ENCODE measurements at regions not wholly inside any gene's neighbourhood (a gene's known extent, or its start where the extent isn't known, plus 50 kb on each side); places are given as distances from the start of the nearest gene placed in this dataset.

DNA sequence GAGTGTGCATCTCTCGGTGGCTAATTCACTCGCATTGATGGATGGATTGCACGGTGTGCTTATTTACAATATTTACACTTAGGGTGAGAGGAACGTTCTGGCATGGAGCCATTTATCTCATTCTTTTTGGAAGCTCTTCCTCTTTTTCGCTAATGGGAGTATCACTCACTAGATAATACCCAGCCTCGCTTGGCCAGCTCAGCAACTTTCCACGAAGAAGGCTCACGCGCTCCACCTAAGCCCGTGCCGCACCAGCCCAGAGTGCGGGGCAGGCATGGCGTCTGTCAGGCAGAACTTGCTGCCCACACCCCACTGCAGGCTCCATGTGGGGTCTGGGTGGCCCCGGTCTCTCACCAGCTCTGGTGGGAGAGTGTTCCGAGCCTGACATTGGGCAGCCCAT is 484.9 kb downstream of the NPHP4 start:
- H3K27me3 Mint-ChIP-seq (ENCODE audit: insufficient read depth, unreplicated experiment), result peaks cover 8% of the 10 kb centered on the region
- CTCF ChIA-PET, result no interaction called here
- no peaks in the 10 kb centered on the region; the same call in 1 of the 2 replicates for H3K27me3 ChIP-seq (replicated peaks; ENCODE audit: control insufficient read depth, insufficient read depth, low read length)

GRCh38 chr1:5506634-5507033 is 485.6 kb downstream of the NPHP4 start:
- intact Hi-C loops (cut with micrococcal nuclease; ENCODE audit: unreplicated experiment), result no loop called here
- H3K36me3 ChIP-seq (ENCODE audit: control insufficient read depth, insufficient read depth, low read length), result no peaks in the 10 kb centered on the region
- ChIA-PET CTCF (no interaction called here), POLR2A (no interaction called here)
- no peaks in the 10 kb centered on the region for H3K9me3 Mint-ChIP-seq (ENCODE audit: unreplicated experiment)
- H3K4me1 Mint-ChIP-seq (ENCODE audit: low read depth, unreplicated experiment), result no peaks in the 10 kb centered on the region
- no peaks in the 10 kb centered on the region; the same call in 1 of the 2 replicates for H3K27me3 ChIP-seq (replicated peaks; ENCODE audit: control insufficient read depth, insufficient read depth, low read length)
- no peak for DNase-seq
- no peak for TF ChIP-seq CTCF (IDR thresholded peaks at IDR 0.05; ENCODE audit: insufficient read depth in 1 of 2, low read depth in 1 of 2, low read length in 1 of 2, severe bottlenecking in 1 of 2, unreplicated experiment in 1 of 2)
- H3K9me3 ChIP-seq, result no peaks in the 10 kb centered on the region
- no peaks in the 10 kb centered on the region for H3K4me1 ChIP-seq
- peaks cover 9% of the 10 kb centered on the region for H3K27me3 Mint-ChIP-seq (ENCODE audit: insufficient read depth, unreplicated experiment)
- H3K4me3 Mint-ChIP-seq (ENCODE audit: unreplicated experiment), result no peak overlapping the region
- no peak overlapping the region for H3K27ac Mint-ChIP-seq (ENCODE audit: unreplicated experiment)
- no peaks in the 10 kb centered on the region for H3K36me3 Mint-ChIP-seq (ENCODE audit: insufficient read depth, unreplicated experiment)
- H3K4me3 ChIP-seq (ENCODE audit: low read depth, low read length), result no peak overlapping the region
- no TSS peak for BruUV-seq (replicated peaks)

More for the DNA sequence above, 484.9 kb downstream of the NPHP4 start:
- Histone ChIP-seq H3K36me3 (ENCODE audit: control insufficient read depth, insufficient read depth, low read length) (no peaks in the 10 kb centered on the region), H3K4me1 (no peaks in the 10 kb centered on the region), H3K9me3 (no peaks in the 10 kb centered on the region), H3K4me3 (ENCODE audit: low read depth, low read length) (no peak overlapping the region)
- Mint-ChIP-seq H3K27ac (ENCODE audit: unreplicated experiment) (no peak overlapping the region), H3K4me1 (ENCODE audit: low read depth, unreplicated experiment) (no peaks in the 10 kb centered on the region), H3K9me3 (ENCODE audit: unreplicated experiment) (no peaks in the 10 kb centered on the region), H3K4me3 (ENCODE audit: unreplicated experiment) (no peak overlapping the region), H3K36me3 (ENCODE audit: insufficient read depth, unreplicated experiment) (no peaks in the 10 kb centered on the region)
- no peak for TF ChIP-seq CTCF (IDR thresholded peaks at IDR 0.05; ENCODE audit: insufficient read depth in 1 of 2, low read depth in 1 of 2, low read length in 1 of 2, severe bottlenecking in 1 of 2, unreplicated experiment in 1 of 2)
- intact Hi-C loops (cut with micrococcal nuclease; ENCODE audit: unreplicated experiment), result no loop called here
- BruUV-seq (replicated peaks), result no TSS peak
- POLR2A ChIA-PET, result no interaction called here
- no peak for DNase-seq

DNA sequence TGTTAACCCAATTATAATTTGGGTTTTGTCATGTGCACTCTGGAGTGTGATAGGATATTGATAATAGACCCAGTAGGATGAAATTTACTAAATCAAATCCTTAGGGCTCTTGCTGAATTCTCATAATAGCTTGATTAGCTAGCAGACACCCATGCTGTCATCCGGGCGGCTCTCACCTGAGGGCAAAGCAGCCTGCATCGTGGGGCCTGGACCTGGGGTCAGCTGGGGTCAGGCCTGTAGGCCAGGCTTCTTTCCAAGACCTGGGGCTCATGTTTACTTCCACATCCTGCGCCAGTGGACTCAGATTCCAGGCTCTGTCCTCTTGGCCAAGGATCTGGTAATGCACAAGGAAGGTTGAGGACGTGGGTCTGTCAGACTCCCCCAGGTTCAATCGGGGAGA is 486.3 kb downstream of the NPHP4 start:
- H3K27ac Mint-ChIP-seq (ENCODE audit: unreplicated experiment), result no peak overlapping the region
- H3K4me3 Mint-ChIP-seq (ENCODE audit: unreplicated experiment), result no peak overlapping the region
- no peaks in the 10 kb centered on the region for H3K36me3 Mint-ChIP-seq (ENCODE audit: insufficient read depth, unreplicated experiment)
- no peaks in the 10 kb centered on the region for H3K36me3 ChIP-seq (ENCODE audit: control insufficient read depth, insufficient read depth, low read length)
- no peaks in the 10 kb centered on the region for H3K9me3 ChIP-seq
- POLR2A ChIA-PET, result no interaction called here
- H3K4me1 ChIP-seq, result no peaks in the 10 kb centered on the region
- peaks cover 9% of the 10 kb centered on the region for H3K27me3 Mint-ChIP-seq (ENCODE audit: insufficient read depth, unreplicated experiment)
- no peaks in the 10 kb centered on the region for H3K27me3 ChIP-seq (replicated peaks; ENCODE audit: control insufficient read depth, insufficient read depth, low read length)
- intact Hi-C loops (cut with micrococcal nuclease; ENCODE audit: unreplicated experiment), result no loop called here
- CTCF ChIA-PET, result no interaction called here
- no TSS peak for BruUV-seq (replicated peaks)
- H3K4me1 Mint-ChIP-seq (ENCODE audit: low read depth, unreplicated experiment), result no peaks in the 10 kb centered on the region
- TF ChIP-seq CTCF (IDR thresholded peaks at IDR 0.05; ENCODE audit: insufficient read depth in 1 of 2, low read depth in 1 of 2, low read length in 1 of 2, severe bottlenecking in 1 of 2, unreplicated experiment in 1 of 2), result no peak
- no peak overlapping the region for H3K4me3 ChIP-seq (ENCODE audit: low read depth, low read length)
- H3K9me3 Mint-ChIP-seq (ENCODE audit: unreplicated experiment), result no peaks in the 10 kb centered on the region
- no peak for DNase-seq

Data from Caco-2 (cell line).